ENCODE measurements at regions not wholly inside any gene's neighbourhood (a gene's known extent, or its start where the extent isn't known, plus 50 kb on each side); places are given as distances from the start of the nearest gene placed in this dataset.
"Not testable (repeated sequence)": the region's sequence is repeated elsewhere in the genome, so short reads cannot be mapped to it uniquely, and the experiment has no call there.

DNA sequence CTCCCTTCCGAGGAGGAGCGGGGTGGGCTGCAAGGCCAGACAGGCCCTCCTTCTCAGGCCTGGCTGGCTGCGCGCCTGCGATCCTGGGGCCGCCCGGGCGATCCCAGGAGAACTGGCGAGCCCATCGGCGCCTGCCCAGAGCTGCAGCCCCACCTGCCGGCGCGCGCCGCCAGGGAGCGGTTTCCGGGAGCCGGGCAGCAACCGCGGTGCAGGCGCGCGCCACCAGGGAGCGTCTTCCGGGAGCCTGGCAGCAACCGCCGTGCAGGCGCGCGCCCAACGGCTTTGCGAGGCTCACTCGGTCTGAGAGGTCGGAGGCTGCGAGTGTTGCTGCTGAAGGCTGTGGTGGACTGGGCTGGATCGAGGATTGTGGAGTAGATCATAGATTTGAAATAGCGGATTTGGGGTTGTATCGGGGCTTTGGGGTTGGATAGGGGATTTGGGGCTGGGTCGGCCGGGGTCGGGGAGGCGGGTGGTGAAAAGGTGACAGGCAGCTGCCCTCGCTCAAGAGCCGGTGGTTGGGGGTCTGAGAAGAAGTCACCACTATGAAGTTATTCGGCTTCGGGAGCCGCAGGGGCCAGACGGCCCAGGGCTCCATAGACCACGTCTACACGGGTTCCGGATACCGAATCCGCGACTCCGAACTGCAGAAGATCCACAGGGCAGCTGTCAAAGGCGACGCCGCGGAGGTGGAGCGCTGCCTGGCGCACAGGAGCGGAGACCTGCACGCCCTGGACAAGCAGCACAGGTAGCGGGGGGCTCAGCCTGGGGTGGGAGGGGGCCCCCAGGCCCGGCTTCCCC lies 668.9 kb downstream of the SPATA31A6 start:
- CTCF ChIA-PET; H3K79me2 ChIP-seq (ENCODE audit: low read length); H3K27ac ChIP-seq (ENCODE audit: low read length); H3K27me3 ChIP-seq (ENCODE audit: low read length); H3K4me3 ChIP-seq (ENCODE audit: low read length); H3K4me1 ChIP-seq (ENCODE audit: insufficient read depth, low read length); BruUV-seq (replicated peaks); H2AFZ ChIP-seq (ENCODE audit: low read length); H3F3A ChIP-seq (ENCODE audit: low read length, unreplicated experiment); H3K9me2 ChIP-seq (replicated peaks; ENCODE audit: low read length); H4K20me1 ChIP-seq (ENCODE audit: low read length); intact Hi-C loops (cut with micrococcal nuclease); ATAC-seq; H3K4me2 ChIP-seq (ENCODE audit: low read length); H3K9me3 ChIP-seq (ENCODE audit: low read length); POLR2A ChIA-PET (ENCODE audit: unreplicated experiment); H3K9ac ChIP-seq (ENCODE audit: low read length); H3K36me3 ChIP-seq (ENCODE audit: low read depth, low read length): not testable (repeated sequence)
- TF ChIP-seq, protein P1, sequence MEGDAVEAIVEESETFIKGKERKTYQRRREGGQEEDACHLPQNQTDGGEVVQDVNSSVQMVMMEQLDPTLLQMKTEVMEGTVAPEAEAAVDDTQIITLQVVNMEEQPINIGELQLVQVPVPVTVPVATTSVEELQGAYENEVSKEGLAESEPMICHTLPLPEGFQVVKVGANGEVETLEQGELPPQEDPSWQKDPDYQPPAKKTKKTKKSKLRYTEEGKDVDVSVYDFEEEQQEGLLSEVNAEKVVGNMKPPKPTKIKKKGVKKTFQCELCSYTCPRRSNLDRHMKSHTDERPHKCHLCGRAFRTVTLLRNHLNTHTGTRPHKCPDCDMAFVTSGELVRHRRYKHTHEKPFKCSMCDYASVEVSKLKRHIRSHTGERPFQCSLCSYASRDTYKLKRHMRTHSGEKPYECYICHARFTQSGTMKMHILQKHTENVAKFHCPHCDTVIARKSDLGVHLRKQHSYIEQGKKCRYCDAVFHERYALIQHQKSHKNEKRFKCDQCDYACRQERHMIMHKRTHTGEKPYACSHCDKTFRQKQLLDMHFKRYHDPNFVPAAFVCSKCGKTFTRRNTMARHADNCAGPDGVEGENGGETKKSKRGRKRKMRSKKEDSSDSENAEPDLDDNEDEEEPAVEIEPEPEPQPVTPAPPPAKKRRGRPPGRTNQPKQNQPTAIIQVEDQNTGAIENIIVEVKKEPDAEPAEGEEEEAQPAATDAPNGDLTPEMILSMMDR (conservative IDR thresholded peaks at IDR 0.05; ENCODE audit: low read depth, low read length), result 0 out of 2 replicates have a peak, but pooled peaks have one; percentile 16
- peak; percentile 32 for DNase-seq

DNA sequence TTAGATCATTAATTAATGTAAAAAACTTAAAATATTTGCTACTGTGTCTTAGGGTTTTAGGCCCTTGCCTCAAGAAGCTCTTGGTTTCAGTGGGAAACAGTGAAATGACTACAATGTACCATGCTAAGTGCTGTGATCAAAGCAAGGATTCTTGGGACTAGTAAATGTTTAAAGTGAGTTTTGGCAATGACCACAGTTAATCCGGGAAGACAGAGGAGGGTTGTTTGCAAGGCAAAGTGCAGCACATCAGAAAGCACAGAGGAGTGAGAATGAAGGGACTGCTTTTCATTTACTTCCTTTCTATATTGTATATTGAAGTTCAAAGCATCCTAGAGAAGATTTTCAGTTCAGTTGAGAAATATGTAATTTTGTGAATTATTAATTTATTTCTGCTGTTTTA lies 676.7 kb downstream of the SPATA31A6 start:
- H3K9ac ChIP-seq (ENCODE audit: low read length); H4K20me1 ChIP-seq (ENCODE audit: low read length); DNase-seq; H3K27ac ChIP-seq (ENCODE audit: low read length); H3K36me3 ChIP-seq (ENCODE audit: low read depth, low read length); CTCF ChIA-PET; H3F3A ChIP-seq (ENCODE audit: low read length, unreplicated experiment); ATAC-seq; H2AFZ ChIP-seq (ENCODE audit: low read length); H3K4me3 ChIP-seq (ENCODE audit: low read length); H3K4me2 ChIP-seq (ENCODE audit: low read length); BruUV-seq (replicated peaks); POLR2A ChIA-PET (ENCODE audit: unreplicated experiment); intact Hi-C loops (cut with micrococcal nuclease); H3K4me1 ChIP-seq (ENCODE audit: insufficient read depth, low read length); H3K27me3 ChIP-seq (ENCODE audit: low read length); H3K9me2 ChIP-seq (replicated peaks; ENCODE audit: low read length); H3K79me2 ChIP-seq (ENCODE audit: low read length); H3K9me3 ChIP-seq (ENCODE audit: low read length): not testable (repeated sequence)

DNA sequence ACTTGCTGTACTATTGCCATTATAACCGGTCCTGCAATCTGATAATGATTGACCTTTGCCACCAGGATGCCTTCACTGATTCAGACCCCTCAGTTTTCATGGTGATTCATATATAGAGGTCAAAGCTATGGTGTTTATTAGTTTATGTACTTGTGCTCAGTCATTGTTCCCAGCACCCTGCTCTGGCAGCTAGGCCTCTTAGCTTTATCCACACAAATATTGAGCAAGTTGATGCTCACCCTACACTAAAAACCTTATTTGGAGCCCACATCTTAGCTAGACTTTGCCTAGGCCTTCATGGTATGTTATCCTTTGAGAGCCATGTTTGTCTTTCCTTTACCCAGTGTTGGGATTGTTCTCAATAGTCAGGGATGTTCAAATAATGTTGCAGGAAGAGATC lies 679.0 kb downstream of the SPATA31A6 start:
- H3F3A ChIP-seq (ENCODE audit: low read length, unreplicated experiment); ATAC-seq; BruUV-seq (replicated peaks); H2AFZ ChIP-seq (ENCODE audit: low read length); H3K9me2 ChIP-seq (replicated peaks; ENCODE audit: low read length); DNase-seq; H3K27me3 ChIP-seq (ENCODE audit: low read length); CTCF ChIA-PET; H3K27ac ChIP-seq (ENCODE audit: low read length); H3K4me3 ChIP-seq (ENCODE audit: low read length); H3K79me2 ChIP-seq (ENCODE audit: low read length); H3K36me3 ChIP-seq (ENCODE audit: low read depth, low read length); H4K20me1 ChIP-seq (ENCODE audit: low read length); H3K4me2 ChIP-seq (ENCODE audit: low read length); H3K4me1 ChIP-seq (ENCODE audit: insufficient read depth, low read length); POLR2A ChIA-PET (ENCODE audit: unreplicated experiment); H3K9me3 ChIP-seq (ENCODE audit: low read length); intact Hi-C loops (cut with micrococcal nuclease); H3K9ac ChIP-seq (ENCODE audit: low read length): not testable (repeated sequence)
